GM21717 (cell line): ENCODE measurements at regions not wholly inside any gene's neighbourhood (a gene's known extent, or its start where the extent isn't known, plus 50 kb on each side); places are given as distances from the start of the nearest gene placed in this dataset.

Experiments used
- ATAC-seq: cut with Tn5 transposase; IDR thresholded peaks from one replicate; pipeline ENCODE4 v1.9.1; 2021; ENCODE audit warnings: mild to moderate bottlenecking, moderate library complexity; ENCODE audit not compliant: unreplicated experiment

GRCh38 chr14:62626416-62626815, 418.8 kb downstream of the KCNH5 start:
- ATAC-seq: no peak

DNA sequence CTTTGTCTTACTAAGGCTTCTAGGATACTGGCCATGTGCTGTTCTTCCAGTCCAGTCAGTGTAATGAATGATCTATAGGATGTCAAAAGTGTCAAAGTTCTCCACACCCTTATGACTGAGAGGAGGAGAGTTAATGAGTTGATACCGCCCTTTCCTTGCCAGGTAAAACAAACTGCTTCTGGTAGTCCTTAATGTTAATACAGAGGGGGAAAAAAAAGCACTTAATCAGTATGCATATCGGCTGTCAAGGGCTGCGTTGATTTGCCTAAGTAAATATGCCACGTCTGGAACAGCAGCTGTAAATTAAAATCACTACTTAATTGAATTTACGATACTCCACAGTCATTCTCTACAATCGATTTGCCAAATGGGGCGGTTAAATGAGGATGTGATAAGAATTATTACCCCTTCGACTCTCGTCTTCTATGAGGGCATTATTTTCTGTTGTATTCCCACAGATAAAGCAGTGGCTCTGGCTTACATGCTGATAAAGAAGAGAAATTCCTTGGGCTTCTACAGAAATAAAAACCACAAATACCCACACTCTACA, 416.0 kb downstream of the KCNH5 start:
- no peak for ATAC-seq

- no peak for ATAC-seq
Measured at GRCh38 chr14:62631176-62631575, 414.1 kb downstream of the KCNH5 start.

- ATAC-seq: no peak
Measured at GRCh38 chr14:62632771-62633170, 412.5 kb downstream of the KCNH5 start.

DNA sequence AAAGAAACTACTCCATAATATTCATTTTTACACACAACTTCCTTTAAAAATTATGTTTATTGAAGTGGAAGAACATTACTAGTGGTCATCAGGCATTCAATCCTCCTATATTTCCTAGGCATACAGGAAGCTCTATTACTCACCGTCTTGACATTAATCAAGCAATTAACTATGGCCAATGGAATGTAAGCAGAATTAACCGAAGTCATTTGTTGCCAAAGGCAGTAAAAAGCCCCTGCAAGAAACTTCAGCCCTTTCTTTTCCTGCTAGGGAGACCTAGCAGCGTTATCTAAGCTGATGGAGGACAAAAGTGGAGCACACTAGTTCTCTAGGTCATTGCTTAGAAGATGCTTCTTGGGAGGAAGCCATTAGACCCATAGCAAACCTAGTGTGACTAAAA, 399.6 kb downstream of the KCNH5 start:
- no peak for ATAC-seq
